IPS-15b (cell line): ENCODE measurements at regions not wholly inside any gene's neighbourhood (a gene's known extent, or its start where the extent isn't known, plus 50 kb on each side); places are given as distances from the start of the nearest gene placed in this dataset.

Experiments
- H3K27me3 ChIP-seq: one replicate; pipeline ENCODE4 v1.6.1; 2013; ENCODE audit warnings: low read length; ENCODE audit not compliant: control insufficient read depth, insufficient read depth
- H3K36me3 ChIP-seq: one replicate; pipeline ENCODE4 v1.6.1; 2013; ENCODE audit warnings: low read length; ENCODE audit not compliant: control insufficient read depth, insufficient read depth
- H3K4me1 ChIP-seq: one replicate; pipeline ENCODE4 v1.6.1; 2013; ENCODE audit warnings: mild to moderate bottlenecking, low read length; ENCODE audit not compliant: control insufficient read depth, insufficient read depth
- H3K4me3 ChIP-seq: one replicate; pipeline ENCODE4 v1.5.1; 2013; ENCODE audit warnings: low read depth, low read length
- H3K9ac ChIP-seq: one replicate; pipeline ENCODE4 v1.6.1; 2013; ENCODE audit warnings: low read depth, mild to moderate bottlenecking, low read length
- H3K9me3 ChIP-seq: one replicate; pipeline ENCODE4 v1.6.1; 2013; ENCODE audit warnings: mild to moderate bottlenecking, low read length; ENCODE audit not compliant: control insufficient read depth, insufficient read depth

- Histone ChIP-seq H3K4me3 (no peak overlapping the region), H3K9me3 (no peaks in the 10 kb centered on the region), H3K36me3 (no peaks in the 10 kb centered on the region), H3K9ac (no peak overlapping the region), H3K4me1 (no peaks in the 10 kb centered on the region), H3K27me3 (no peaks in the 10 kb centered on the region)
These were observed 647.7 kb downstream of the HTR1A start for GRCh38 chr5:63314551-63314950.

- no peak overlapping the region for H3K4me3 ChIP-seq
- H3K9me3 ChIP-seq = no peaks in the 10 kb centered on the region
These were observed 651.6 kb downstream of the HTR1A start for GRCh38 chr5:63310644-63311043.

GRCh38 chr5:63306909-63307308, 655.3 kb downstream of the HTR1A start:
- no peak overlapping the region for H3K9ac ChIP-seq
- H3K4me1 ChIP-seq = no peaks in the 10 kb centered on the region
- no peaks in the 10 kb centered on the region for H3K27me3 ChIP-seq
- no peaks in the 10 kb centered on the region for H3K36me3 ChIP-seq
- no peak overlapping the region for H3K4me3 ChIP-seq
- no peaks in the 10 kb centered on the region for H3K9me3 ChIP-seq

More at GRCh38 chr5:63310644-63311043, 651.6 kb downstream of the HTR1A start:
- H3K27me3 ChIP-seq = no peaks in the 10 kb centered on the region
- H3K4me1 ChIP-seq = no peaks in the 10 kb centered on the region
- H3K9ac ChIP-seq = no peak overlapping the region
- no peaks in the 10 kb centered on the region for H3K36me3 ChIP-seq

GRCh38 chr5:63293317-63293716, 668.9 kb downstream of the HTR1A start:
- Histone ChIP-seq H3K27me3 (no peaks in the 10 kb centered on the region), H3K36me3 (no peaks in the 10 kb centered on the region), H3K9ac (no peak overlapping the region), H3K4me3 (no peak overlapping the region), H3K9me3 (no peaks in the 10 kb centered on the region), H3K4me1 (no peaks in the 10 kb centered on the region)

- Histone ChIP-seq H3K36me3 (no peaks in the 10 kb centered on the region), H3K27me3 (no peaks in the 10 kb centered on the region), H3K4me1 (no peaks in the 10 kb centered on the region), H3K4me3 (no peak overlapping the region), H3K9me3 (no peaks in the 10 kb centered on the region), H3K9ac (no peak overlapping the region)
These were observed 675.5 kb downstream of the HTR1A start for GRCh38 chr5:63286724-63287123.

- Histone ChIP-seq H3K27me3 (no peaks in the 10 kb centered on the region), H3K9ac (no peak overlapping the region), H3K4me1 (no peaks in the 10 kb centered on the region), H3K36me3 (no peaks in the 10 kb centered on the region), H3K9me3 (no peaks in the 10 kb centered on the region), H3K4me3 (no peak overlapping the region)
These were observed 684.8 kb downstream of the LRRC70 start for GRCh38 chr5:63263411-63263810.

- H3K36me3 ChIP-seq = no peaks in the 10 kb centered on the region
These were observed 683.8 kb downstream of the LRRC70 start for GRCh38 chr5:63262185-63262981.

GRCh38 chr5:63261695-63262094, 683.1 kb downstream of the LRRC70 start:
- no peak overlapping the region for H3K4me3 ChIP-seq
- no peaks in the 10 kb centered on the region for H3K27me3 ChIP-seq
- no peak overlapping the region for H3K9ac ChIP-seq
- no peaks in the 10 kb centered on the region for H3K9me3 ChIP-seq
- H3K4me1 ChIP-seq = no peaks in the 10 kb centered on the region
- H3K36me3 ChIP-seq = no peaks in the 10 kb centered on the region

More at GRCh38 chr5:63262185-63262981, 683.8 kb downstream of the LRRC70 start:
- no peaks in the 10 kb centered on the region for H3K4me1 ChIP-seq
- no peaks in the 10 kb centered on the region for H3K27me3 ChIP-seq
- no peaks in the 10 kb centered on the region for H3K9me3 ChIP-seq
- H3K4me3 ChIP-seq = no peak overlapping the region
- H3K9ac ChIP-seq = no peak overlapping the region

- Histone ChIP-seq H3K9ac (no peak overlapping the region), H3K27me3 (no peaks in the 10 kb centered on the region), H3K9me3 (no peaks in the 10 kb centered on the region), H3K36me3 (no peaks in the 10 kb centered on the region), H3K4me3 (no peak overlapping the region), H3K4me1 (peaks cover 5% of the 10 kb centered on the region)
These were observed 677.0 kb downstream of the LRRC70 start for GRCh38 chr5:63255594-63255993.

GRCh38 chr5:63250939-63251338, 672.3 kb downstream of the LRRC70 start:
- Histone ChIP-seq H3K4me1 (peaks cover 3% of the 10 kb centered on the region), H3K4me3 (no peak overlapping the region), H3K27me3 (no peaks in the 10 kb centered on the region)

GRCh38 chr5:63249960-63250359, 671.3 kb downstream of the LRRC70 start:
- no peaks in the 10 kb centered on the region for H3K36me3 ChIP-seq

More at GRCh38 chr5:63250939-63251338, 672.3 kb downstream of the LRRC70 start:
- Histone ChIP-seq H3K36me3 (no peaks in the 10 kb centered on the region), H3K9ac (no peak overlapping the region), H3K9me3 (no peaks in the 10 kb centered on the region)

GRCh38 chr5:63247651-63248050, 669.0 kb downstream of the LRRC70 start:
- Histone ChIP-seq H3K9me3 (no peaks in the 10 kb centered on the region), H3K4me1 (no peaks in the 10 kb centered on the region), H3K27me3 (no peaks in the 10 kb centered on the region), H3K4me3 (no peak overlapping the region), H3K36me3 (no peaks in the 10 kb centered on the region), H3K9ac (no peak overlapping the region)

More at GRCh38 chr5:63249960-63250359, 671.3 kb downstream of the LRRC70 start:
- Histone ChIP-seq H3K9me3 (no peaks in the 10 kb centered on the region), H3K9ac (no peak overlapping the region), H3K4me3 (no peak overlapping the region), H3K27me3 (no peaks in the 10 kb centered on the region), H3K4me1 (peaks cover 3% of the 10 kb centered on the region)
